SK-N-MC (cell line): ENCODE measurements at regions not wholly inside any gene's neighbourhood (a gene's known extent, or its start where the extent isn't known, plus 50 kb on each side); places are given as distances from the start of the nearest gene placed in this dataset.

ENCODE experiments used
- EZH2 ChIP-seq: fragments of 200-600 bp; sonication (generic); IDR thresholded peaks from one replicate; pipeline ENCODE4 v1.6.1; 2017; ENCODE audit warnings: antibody characterized with exemption
- FOXP2 ChIP-seq: optimal IDR thresholded peaks from 2 replicates; pipeline ENCODE3; 2011; ENCODE audit warnings: mild to moderate bottlenecking, moderate library complexity; ENCODE audit not compliant: insufficient read depth; ENCODE audit errors: extremely low read length, control extremely low read depth
- POLR2AphosphoS5 ChIP-seq: IDR thresholded peaks from 2 replicates; pipeline ENCODE4 v1.6.1; 2012; ENCODE audit warnings: mild to moderate bottlenecking, low read depth, low read length, borderline replicate concordance

DNA sequence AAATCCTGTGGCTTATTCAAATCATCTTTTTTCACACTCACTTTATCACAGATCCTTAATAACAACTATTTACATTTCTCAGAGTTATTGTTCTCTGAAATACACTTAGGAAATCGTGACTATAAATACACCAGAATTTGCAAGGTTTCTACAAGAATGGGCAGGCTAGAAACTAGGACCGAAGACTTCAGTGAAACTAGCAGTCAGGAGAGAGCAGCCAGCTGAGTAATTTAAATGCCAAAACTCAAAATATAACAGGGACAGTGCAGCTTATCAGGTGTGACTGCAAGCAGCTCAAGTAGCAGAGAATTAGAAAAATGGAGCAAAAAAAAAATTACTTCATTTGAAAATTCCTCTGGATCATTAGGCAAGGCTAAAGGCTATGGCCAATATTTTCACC is 719.3 kb upstream of the ZNF608 start:
- no peak for TF ChIP-seq EZH2
- no peak for TF ChIP-seq POLR2AphosphoS5
- no peak for TF ChIP-seq FOXP2
